ENCODE measurements at regions not wholly inside any gene's neighbourhood (a gene's known extent, or its start where the extent isn't known, plus 50 kb on each side); places are given as distances from the start of the nearest gene placed in this dataset.

DNA sequence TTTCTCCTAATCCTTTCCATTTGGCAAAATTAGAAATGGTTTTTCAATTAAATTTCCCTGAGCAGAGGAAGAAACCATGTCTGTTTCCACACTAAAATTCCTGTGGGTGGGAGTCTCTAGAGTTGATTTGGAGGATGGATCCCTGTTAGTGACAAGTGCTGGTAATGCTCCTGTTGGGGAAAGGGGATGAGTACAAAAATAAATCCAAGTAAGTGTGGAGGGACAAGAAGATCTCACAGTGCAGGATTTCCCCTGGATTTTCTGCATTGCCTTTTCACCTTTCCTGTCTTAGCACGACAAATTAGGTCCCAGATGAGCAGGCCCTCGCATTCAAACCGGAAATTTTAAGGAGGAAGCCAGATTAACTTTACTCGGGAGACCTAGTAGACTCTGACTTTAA, 107.5 kb downstream of the DAD1 start:
- SMC1A ChIA-PET (ENCODE audit: uncharacterized antibody, unreplicated experiment): interaction anchor here (0.9 to 31.5 kb wide), 20 partner anchors 9 to 91 kb away, joined by 3 to 912 read pairs (median 4); no protein-coding TSS in a partner anchor
- peaks cover 80% of the 10 kb centered on the region for H3K4me1 ChIP-seq (ENCODE audit: control insufficient read depth, insufficient read depth, low read length)
- no peaks in the 10 kb centered on the region for H3K9me3 ChIP-seq (replicated peaks; ENCODE audit: control insufficient read depth, insufficient read depth, low read length)
- peak overlapping the region; percentile 98 for H3K4me2 ChIP-seq (ENCODE audit: control insufficient read depth, insufficient read depth)
- RAD21 ChIA-PET (ENCODE audit: unreplicated experiment): interaction anchor here (1.0 to 27.9 kb wide), 11 partner anchors 8 to 98 kb away, joined by 4 to 797 read pairs (median 34); no protein-coding TSS in a partner anchor
- peak overlapping the region; percentile 66 for H3K4me3 ChIP-seq
- DNase-seq (ENCODE audit: low read depth, low spot score) (no peak), ATAC-seq (no peak), FAIRE-seq (no peak)
- TF ChIP-seq IKZF2 (IDR thresholded peaks at IDR 0.05) (peak in 1 of 2 experiments; percentile 41; a peak in 2 of 4 replicates), IKZF1 (conservative IDR thresholded peaks at IDR 0.05) (peak; percentile 52), SRF (IDR thresholded peaks at IDR 0.05; ENCODE audit: low read depth in 2 of 2, low read length in 2 of 2) (no peak), ZBED1 (IDR thresholded peaks at IDR 0.05; ENCODE audit: borderline replicate concordance) (peak; percentile 18; the same call in 1 of the 2 replicates), WRNIP1 (IDR thresholded peaks at IDR 0.05; ENCODE audit: borderline replicate concordance, low read depth, low read length) (0 out of 2 replicates have a peak, but pooled peaks have one; percentile 50), SMAD5 (IDR thresholded peaks at IDR 0.05; ENCODE audit: low read depth) (peak; percentile 4; the same call in 1 of the 2 replicates)
- TF ChIP-seq, protein P1, sequence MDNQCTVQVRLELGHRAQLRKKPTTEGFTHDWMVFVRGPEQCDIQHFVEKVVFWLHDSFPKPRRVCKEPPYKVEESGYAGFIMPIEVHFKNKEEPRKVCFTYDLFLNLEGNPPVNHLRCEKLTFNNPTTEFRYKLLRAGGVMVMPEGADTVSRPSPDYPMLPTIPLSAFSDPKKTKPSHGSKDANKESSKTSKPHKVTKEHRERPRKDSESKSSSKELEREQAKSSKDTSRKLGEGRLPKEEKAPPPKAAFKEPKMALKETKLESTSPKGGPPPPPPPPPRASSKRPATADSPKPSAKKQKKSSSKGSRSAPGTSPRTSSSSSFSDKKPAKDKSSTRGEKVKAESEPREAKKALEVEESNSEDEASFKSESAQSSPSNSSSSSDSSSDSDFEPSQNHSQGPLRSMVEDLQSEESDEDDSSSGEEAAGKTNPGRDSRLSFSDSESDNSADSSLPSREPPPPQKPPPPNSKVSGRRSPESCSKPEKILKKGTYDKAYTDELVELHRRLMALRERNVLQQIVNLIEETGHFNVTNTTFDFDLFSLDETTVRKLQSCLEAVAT (IDR thresholded peaks at IDR 0.05): peak; percentile 12
- TF ChIP-seq, protein P2, sequence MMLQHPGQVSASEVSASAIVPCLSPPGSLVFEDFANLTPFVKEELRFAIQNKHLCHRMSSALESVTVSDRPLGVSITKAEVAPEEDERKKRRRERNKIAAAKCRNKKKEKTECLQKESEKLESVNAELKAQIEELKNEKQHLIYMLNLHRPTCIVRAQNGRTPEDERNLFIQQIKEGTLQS (IDR thresholded peaks at IDR 0.05; ENCODE audit: borderline replicate concordance, extremely low read depth, low read depth, low read length): no peak
- intact Hi-C loops (cut with micrococcal nuclease; ENCODE audit: unreplicated experiment): loop anchor here (10.0 kb wide), 2 partner anchors 313 to 433 kb away; partner anchors contain the start of gene RBM23
- peaks cover 68% of the 10 kb centered on the region for H3K79me2 ChIP-seq (ENCODE audit: control insufficient read depth, insufficient read depth, low read length)
- no peaks in the 10 kb centered on the region for H4K20me1 ChIP-seq (ENCODE audit: control insufficient read depth, insufficient read depth)
- no peaks in the 10 kb centered on the region for H3K36me3 ChIP-seq (ENCODE audit: control insufficient read depth in 2 of 2, insufficient read depth in 2 of 2, low read length in 1 of 2)
- WGBS (ENCODE audit: insufficient coverage, insufficient replicate concordance, low lambda C conversion rate, missing lambda C conversion rate): 24% methylated on average over 4 of the region's 4 CpGs
- BruUV-seq (replicated peaks): no TSS peak
- no peaks in the 10 kb centered on the region for H3K27me3 ChIP-seq (replicated peaks in 1 of 2; ENCODE audit: control insufficient read depth in 2 of 2, insufficient read depth in 2 of 2, low read length in 1 of 2)
- peak overlapping the region; percentile 93 for H3K9ac ChIP-seq (ENCODE audit: control insufficient read depth, insufficient read depth, low read length)
- CTCF ChIA-PET: interaction anchor here (0.9 to 14.5 kb wide), 9 partner anchors 11 to 89 kb away, joined by 3 to 236 read pairs (median 7); no protein-coding TSS in a partner anchor
- H2AFZ ChIP-seq (ENCODE audit: control insufficient read depth, low read depth, low read length): no peak overlapping the region
- POLR2A ChIA-PET: interaction anchor here (1.1 to 33.2 kb wide), 12 partner anchors 9 to 99 kb away, joined by 3 to 875 read pairs (median 7); no protein-coding TSS in a partner anchor
- peak overlapping the region; percentile 98 for H3K27ac ChIP-seq (ENCODE audit: control insufficient read depth, insufficient read depth)
- in situ Hi-C loops (cut with MboI): no loop called here
